Stimulated activated CD4-positive, alpha-beta T cell treated with anti-CD3 and anti-CD28 coated beads, Interleukin-12 subunit alpha, Interleukin-12 subunit beta, amount 100 ng/mL, for 48 hours (primary cell): ENCODE measurements at regions not wholly inside any gene's neighbourhood (a gene's known extent, or its start where the extent isn't known, plus 50 kb on each side); places are given as distances from the start of the nearest gene placed in this dataset.

ENCODE experiments used
- DNase-seq, 3 donors: peaks; one replicate each; pipeline ENCODE4 v3.0.0-alpha.2; 2020; ENCODE audit warnings: low read depth in 2 of 3, low spot score in 1 of 3

DNA sequence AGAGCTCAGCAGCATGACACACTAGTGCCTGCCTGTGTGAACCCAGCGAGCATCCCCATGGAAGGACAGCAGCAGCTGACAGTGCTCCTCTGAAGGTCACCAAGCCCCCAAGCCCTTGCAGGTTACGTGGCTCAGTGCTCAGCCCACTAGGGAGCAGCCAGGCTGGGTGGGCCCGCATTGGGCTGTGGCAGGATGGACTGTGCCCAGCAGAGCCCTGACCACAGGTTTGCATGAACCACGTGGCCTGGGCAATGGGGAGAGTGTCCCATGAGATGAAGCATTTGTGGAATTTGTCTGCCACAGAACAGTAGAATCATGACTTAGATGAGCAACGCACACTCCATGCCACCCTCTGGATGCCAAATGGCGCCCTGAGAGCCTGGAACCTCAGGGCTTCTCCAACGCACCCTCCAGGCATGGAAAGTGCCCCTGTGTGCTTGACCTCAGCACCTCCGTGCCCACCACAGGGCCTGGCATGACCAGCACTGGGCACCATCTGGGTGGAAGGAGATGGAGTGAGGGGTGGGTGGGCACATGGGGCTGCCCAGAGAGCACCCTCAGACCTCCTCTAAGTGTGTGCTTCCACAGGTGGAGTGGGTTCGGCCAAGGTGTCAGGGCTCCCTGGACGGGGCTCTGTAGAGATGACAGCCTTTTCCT lies 216.1 kb upstream of the RAB6C start:
- no peak for DNase-seq

GRCh38 chr2:129763966-129764365 lies 215.5 kb upstream of the RAB6C start:
- no peak for DNase-seq

DNA sequence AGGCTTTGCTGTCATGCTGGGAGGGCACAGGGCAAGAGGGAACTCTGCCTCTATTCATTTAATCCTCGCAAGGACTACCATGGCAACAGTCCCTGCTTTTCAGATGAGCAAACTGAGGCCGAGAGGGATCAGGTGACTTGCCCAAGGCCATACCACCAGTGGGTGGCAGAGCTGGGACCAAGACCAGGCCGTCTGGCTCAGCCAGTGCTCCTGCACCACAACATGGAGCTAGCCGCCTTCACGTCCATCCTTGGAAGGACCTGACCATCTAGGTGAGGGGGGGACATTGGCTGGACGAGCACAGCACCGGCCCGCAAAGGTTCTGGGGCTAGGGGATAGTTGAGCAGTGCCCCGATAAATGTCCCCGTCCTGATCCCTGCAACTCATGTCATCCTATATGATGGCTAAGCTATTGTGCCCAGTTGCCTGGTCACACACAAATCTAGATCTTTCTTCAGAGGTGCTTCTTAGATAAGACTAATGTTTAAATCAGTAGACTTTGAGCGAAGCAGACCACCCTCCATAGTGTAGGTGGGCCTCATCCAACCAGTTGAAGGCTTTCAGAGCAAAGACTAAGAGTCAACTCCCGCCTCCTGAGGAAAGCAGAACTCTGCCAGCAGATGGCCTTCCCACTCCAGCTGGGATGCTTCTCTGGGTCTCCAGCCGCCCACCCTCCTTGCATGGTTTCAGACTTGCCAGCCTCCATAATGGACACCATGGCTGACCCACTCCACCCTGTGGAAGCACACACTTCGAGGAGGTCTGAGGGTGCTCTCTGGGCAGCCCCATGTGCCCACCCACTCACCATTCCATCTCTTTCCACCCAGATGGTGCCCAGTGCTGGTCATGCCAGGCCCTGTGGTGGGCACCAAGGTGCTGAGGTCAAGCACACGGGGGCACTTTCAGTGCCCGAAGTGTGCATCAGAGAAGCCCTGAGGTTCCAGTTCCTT lies 214.8 kb upstream of the RAB6C start:
- no peak for DNase-seq

DNA sequence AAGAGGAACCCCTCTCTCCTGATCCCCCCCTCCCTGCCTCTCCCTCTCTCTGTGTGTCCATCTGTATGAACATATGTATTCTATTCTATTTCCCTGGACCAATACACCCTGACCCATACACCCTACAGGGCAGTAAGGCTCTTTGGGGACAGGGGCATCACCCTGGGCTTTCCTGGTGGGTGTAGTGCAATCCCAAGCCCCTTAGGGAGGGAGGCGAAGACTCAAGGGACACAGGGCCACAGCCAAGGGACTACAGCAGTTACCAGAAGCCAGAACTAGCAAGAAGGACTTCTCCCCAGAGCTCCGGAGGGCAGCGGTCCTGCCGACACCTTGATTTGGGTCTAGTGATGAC lies 214.2 kb upstream of the RAB6C start:
- DNase-seq = no peak

DNA sequence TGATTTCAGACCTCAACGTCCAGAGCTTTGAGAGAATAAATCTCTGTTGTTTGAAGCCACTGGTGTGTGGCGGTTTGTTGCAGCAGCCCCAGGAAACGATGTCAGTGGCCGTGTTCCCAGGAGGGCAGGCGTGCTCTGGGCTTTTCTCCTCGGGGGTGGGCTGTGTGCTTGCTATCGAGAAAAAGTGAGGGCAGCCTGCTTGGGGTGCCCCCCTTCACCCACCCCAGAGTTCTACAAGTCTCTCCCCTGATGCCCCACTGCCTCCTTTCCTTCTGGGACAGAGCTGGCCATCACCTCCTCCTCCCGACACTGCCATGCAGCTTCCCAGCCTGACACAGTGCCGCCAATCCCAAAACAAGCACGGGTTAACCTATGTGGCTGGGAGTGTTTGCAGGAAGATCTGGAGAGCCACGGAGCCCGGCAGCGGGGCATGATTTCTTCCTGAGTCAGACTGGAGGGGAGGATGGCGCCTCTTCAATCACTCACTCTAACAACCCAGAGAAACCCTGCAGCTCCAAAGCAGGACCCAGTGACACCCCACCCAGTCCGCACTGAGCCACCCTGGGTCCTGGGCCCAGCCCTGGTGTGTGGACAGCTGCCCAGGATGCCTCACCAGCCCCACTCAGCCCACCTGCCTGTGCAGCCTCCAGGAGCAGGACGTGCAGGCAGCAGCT lies 213.7 kb upstream of the RAB6C start:
- no peak for DNase-seq

DNA sequence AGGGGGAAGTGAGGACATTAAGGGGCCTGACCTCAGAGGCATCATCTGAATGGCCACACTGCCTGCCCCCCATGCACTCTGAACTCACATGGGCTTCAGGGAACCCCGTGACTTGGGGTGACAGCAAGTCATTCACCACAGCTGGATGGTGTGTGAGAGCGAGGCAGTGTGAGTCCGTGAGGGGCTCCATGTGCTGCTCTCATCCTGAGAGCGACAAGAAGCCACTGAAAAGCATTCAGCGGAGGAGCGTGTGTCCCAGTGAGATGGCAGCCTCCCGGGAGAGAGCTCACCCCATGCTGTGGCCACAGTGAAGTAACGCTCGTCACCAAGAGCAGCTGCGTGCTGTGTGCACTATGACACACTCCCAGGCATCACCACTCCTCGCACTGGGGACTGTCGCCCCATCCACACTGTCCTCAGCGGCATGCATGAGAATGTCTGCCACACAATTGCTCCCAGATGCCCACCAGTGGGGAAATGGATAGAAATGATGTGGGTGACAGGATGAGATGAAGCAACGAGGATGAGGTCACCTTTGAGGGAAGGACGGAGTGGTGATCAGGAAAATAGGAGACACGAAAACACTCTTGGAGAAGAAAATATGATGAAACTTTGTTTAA lies 213.0 kb upstream of the RAB6C start:
- no peak for DNase-seq

DNA sequence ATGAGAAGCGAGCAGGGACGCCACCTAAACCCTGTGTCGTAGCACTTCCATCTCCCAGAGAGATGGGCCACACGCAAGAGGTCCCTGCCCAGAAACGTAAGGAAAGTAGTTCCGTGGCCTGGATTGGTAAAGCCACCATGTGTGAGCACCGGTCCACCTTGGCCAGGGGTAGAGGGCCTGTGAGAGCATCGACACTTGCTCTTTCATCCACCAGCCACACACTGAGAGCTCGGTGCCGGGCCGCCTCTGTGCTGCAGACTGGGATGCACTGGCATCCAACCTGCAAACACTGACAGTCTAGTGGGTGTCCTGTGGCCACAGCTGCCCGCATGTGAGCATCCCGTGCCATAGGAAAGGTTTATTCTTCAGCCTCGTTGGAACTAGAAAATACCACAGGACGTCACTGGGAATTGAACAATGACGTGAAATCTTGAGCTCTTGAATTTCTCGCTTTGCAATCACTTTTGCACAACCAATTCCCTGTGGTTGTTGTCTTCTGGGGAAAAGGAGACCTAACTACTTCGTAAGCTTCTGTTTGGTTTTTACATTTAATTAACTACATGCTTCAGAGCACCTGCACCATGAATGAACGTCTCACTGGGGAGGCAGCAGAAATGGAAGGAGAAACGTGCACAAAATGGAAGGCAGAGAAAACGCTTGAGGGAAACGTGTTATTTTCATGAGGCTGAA lies 212.0 kb upstream of the RAB6C start:
- no peak for DNase-seq

DNA sequence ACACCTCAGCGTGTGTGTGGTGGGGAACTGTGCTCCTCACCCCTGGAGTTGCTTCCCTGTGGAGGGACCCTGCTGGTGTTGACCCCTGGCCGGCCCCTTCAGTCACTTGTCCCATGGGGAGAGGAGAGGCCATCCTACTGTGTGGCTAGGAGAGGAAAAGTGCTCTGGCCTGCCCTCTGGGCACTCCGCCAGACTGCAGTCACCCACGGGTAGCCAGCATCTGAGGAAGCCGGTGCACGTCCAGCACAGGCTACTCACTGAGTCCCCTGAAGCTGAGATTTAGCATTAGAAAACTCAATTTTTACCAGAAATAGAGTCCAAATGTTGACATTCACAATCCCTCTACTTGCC lies 211.5 kb upstream of the RAB6C start:
- DNase-seq = no peak

DNA sequence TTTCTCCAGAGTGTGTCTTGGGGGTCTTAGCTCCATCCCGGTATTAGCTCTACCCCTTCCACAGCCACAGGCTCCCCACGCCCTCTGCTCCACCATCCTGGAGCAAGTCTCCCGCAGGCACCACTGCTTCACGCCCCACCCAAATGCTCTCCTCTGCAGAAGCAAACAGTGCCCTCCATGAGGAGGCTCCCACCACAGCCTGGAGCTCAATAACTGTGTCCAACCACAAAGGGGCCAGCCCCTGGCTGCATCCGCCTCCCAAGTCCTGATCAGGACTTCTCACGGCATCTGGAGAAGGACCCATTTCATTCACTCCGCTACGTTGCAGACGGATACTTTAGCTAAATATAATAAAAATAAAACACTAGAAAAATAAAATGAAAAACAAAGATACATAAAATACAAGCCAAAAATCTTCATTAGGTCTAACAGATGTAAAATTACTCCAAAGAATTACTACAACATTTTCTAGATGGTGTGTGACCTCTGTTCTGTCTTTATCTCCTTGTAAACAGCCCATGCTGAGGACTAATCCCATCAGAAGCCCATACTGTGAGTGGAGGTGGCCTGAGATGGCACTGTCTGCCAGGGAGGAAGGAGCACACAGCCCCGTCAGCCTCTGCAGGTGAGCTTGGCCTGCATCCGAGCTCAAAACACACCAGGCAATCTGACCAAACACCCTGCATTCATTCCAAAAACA lies 210.8 kb upstream of the RAB6C start:
- DNase-seq = no peak

DNA sequence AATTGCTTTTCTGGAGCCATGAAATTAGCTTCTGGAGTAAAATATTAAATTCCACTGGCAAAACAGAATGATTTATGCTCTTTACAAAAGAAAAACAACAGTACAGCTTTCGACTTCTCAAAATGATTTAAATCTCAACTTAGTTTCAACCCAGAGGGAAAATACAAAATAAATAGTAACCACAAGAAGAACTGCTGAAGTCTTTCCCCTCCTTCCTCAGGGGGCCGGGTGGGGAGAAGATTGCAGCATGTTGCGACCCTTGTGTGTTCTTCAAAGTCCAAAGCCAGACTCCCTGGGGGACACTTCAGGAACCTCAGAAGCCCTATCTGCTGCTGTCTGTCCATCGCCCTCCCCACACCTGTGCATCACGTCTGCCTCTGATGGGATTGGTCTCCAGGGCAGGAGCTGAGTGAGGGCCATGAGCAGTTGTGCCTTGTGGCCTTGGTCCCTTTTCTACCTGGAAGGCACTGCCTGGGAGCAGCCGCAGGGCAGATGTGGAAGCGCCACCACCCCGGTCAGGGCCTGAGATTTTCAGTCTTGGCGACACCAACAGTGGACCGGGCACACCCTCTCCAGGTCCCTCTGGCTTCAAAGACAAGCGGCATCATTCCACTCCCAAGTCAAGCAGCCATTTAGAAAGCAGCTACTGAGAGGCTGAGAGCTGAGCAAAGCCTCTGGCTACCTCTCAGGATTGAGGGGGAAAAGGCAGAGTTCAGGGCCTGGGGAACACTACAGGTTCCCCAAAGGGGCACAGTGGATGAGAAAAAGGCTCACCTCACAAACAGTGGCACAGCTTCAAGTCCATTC lies 210.1 kb upstream of the RAB6C start:
- no peak for DNase-seq

DNA sequence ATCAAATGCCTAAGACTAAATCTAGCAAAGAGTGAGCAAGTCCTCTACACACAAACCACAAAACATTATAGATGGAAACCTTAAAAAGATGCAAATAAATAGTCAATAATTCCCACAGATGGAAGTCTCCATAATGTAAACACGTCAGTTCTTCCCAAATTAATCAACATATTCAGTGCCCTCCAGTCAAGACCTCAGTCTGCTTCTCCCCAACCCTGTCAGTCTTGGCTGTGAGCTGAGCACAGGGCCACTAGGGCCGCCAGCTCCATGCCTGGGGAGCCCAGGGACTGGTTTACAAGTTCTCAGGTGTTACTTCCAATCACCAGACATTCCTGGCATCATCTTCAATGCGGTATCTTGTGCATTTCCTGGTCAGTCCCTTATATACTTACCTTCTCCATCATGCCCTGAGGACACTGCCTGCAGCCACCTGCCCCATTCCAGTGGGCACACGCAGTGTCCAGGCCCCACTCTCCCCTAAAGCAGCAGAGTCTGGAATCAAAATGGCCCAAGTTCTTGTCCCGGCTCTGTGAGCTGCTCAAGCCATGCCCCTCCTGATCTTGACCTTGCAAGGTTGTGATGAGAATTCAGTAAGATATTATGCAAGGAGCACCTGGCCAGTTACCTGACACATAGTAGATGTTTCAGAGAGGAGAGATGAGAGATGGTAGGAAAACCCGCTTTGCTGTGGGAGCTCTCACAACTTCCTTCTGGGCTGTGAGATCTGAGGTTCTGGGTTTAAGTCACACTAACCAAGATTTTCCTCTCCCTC lies 207.9 kb upstream of the RAB6C start:
- DNase-seq = no peak

GRCh38 chr2:129772190-129772579 lies 207.3 kb upstream of the RAB6C start:
- no peak for DNase-seq

DNA sequence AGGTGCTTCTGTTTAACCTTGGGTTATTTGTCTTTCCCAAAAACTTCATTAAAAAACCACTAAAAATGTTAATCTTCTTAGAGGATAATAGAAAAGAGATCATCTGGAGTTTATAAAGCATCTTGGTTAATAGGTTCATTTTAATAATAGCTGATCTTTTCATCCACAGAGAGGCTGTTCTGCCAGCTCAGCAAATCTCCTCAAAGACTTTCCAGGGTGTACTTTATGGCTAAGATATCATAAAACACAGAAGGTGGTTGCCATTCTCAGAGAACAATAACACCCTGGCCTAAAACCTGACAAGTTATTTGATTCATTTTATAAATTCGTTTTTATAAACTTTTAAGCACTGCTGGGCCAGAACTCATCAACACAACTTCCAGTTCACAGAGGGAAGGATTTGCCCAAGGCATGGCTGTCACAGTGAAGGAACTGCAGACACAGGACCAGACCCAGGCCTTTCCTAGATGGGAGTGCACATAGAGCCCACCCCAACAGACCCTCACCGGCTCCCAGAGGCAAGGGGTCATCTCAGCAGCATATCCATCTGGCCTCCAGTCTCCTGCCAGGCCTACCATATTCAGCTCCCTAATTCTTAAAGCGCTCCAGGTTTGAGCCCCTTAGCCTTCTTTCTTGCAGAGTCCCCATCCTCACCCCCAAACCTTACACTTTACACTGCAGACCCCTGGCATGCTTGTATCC lies 203.4 kb upstream of the RAB6C start:
- no peak for DNase-seq

GRCh38 chr2:129777146-129777545 lies 202.3 kb upstream of the RAB6C start:
- no peak for DNase-seq

- DNase-seq = no peak
Measured at GRCh38 chr2:129777762-129778583, 201.5 kb upstream of the RAB6C start.

GRCh38 chr2:129778584-129778877 lies 200.9 kb upstream of the RAB6C start:
- DNase-seq = no peak

GRCh38 chr2:129779783-129780182 lies 199.7 kb upstream of the RAB6C start:
- no peak for DNase-seq
